Heart left ventricle (tissue), 13 donors: ENCODE measurements at regions not wholly inside any gene's neighbourhood (a gene's known extent, or its start where the extent isn't known, plus 50 kb on each side); places are given as distances from the start of the nearest gene placed in this dataset.

Source experiments
- POLR2A ChIP-seq, 2 donors: fragments of 450-650 bp; IDR thresholded peaks; one replicate each; pipeline ENCODE4 v1.6.1; 2017; ENCODE audit warnings: antibody characterized with exemption in 2 of 2, mild to moderate bottlenecking in 2 of 2, moderate library complexity in 2 of 2
- TF ChIP-seq, protein P1 (sequence below), 12 donors: fragments of 200-600 bp; sonication (generic) in 4 of 12; IDR thresholded peaks; one replicate each; pipeline versions ENCODE4 v1.5.0 to v1.8.0; 2018 to 2022; ENCODE audit warnings: antibody characterized with exemption in 12 of 12, mild to moderate bottlenecking in 5 of 12
- donor health status: ischemic (EF 13 %, LVEDD 7.1; RV severe dilation, severe dysfunction).
- donor health status: DM: no; HTN: yes; CAD: no.
- donor health status: DM: no; HTN: no; CAD: no.
- donor health status: ischemic (EF 25% LVEDD 6.9; RV normal size, moderate dysfunction).
- donor health status: ischemic (EF 25% LVEDD 5.7; RV mildly dilated, moderate dysfunction).
- donor health status: ischemic (EF 35%, LVEDD 5.7; RV mildly dilated, moderate dysfunction).
- donor health status: nonischemic (EF 11% LVEDD 7.7; RV severe dilation, severe dysfunction).
- donor health status: DM: yes; HTN: yes; CAD: no.
- donor health status: PGD.
- donor health status: ischemic (EF 29% LVEDD 5.4; RV normal size, mild dysfunction).
- donor health status: nonischemic (EF 23%, LVEDD 6.1; RV moderate dilation, normal function).

DNA sequence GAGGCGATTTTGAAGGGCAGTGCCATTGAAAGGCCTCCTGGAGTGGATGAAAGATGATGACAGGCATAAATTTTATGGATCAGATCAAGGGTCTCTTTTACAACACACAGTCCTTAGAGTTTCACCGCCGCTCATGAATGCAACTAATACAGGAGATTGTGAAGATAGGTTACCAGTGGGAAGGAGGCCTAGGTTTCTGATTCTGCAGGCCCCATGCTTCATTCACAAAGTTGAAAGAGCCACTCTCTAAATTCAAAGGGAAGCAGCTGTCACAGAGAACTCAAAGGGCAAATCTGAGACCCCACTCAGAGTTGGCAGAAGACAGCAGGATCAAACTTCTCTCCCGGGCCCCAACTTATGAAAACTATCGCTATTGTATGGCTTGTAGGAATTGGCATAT, 137.6 kb downstream of the MAP3K7 start:
- no peak for TF ChIP-seq POLR2A (IDR thresholded peaks at IDR 0.05)
- TF ChIP-seq, protein P1, sequence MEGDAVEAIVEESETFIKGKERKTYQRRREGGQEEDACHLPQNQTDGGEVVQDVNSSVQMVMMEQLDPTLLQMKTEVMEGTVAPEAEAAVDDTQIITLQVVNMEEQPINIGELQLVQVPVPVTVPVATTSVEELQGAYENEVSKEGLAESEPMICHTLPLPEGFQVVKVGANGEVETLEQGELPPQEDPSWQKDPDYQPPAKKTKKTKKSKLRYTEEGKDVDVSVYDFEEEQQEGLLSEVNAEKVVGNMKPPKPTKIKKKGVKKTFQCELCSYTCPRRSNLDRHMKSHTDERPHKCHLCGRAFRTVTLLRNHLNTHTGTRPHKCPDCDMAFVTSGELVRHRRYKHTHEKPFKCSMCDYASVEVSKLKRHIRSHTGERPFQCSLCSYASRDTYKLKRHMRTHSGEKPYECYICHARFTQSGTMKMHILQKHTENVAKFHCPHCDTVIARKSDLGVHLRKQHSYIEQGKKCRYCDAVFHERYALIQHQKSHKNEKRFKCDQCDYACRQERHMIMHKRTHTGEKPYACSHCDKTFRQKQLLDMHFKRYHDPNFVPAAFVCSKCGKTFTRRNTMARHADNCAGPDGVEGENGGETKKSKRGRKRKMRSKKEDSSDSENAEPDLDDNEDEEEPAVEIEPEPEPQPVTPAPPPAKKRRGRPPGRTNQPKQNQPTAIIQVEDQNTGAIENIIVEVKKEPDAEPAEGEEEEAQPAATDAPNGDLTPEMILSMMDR (IDR thresholded peaks at IDR 0.05): no peak
